T-helper 1 cell (primary cell): ENCODE measurements at regions not wholly inside any gene's neighbourhood (a gene's known extent, or its start where the extent isn't known, plus 50 kb on each side); places are given as distances from the start of the nearest gene placed in this dataset.
"Not testable (repeated sequence)": the region's sequence is repeated elsewhere in the genome, so short reads cannot be mapped to it uniquely, and the experiment has no call there.

ENCODE experiments used
- DNase-seq, 5 donors: peaks; one replicate each; pipeline ENCODE4 v3.0.0-alpha.2; 2012 to 2020

GRCh38 chr5:109630093-109630492, 59.6 kb upstream of the MAN2A1 start:
- DNase-seq = no peak

- DNase-seq = no peak
Observed at GRCh38 chr5:109628591-109628990, 61.1 kb upstream of the MAN2A1 start.

- DNase-seq = not testable (repeated sequence)
Observed at GRCh38 chr5:109621266-109621665, 68.5 kb upstream of the MAN2A1 start.

- no peak for DNase-seq
Observed at GRCh38 chr5:109620651-109621050, 69.1 kb upstream of the MAN2A1 start.

- DNase-seq = no peak
Observed at GRCh38 chr5:109619606-109620005, 70.1 kb upstream of the MAN2A1 start.

- DNase-seq = no peak
Observed at GRCh38 chr5:109619021-109619460, 70.7 kb upstream of the MAN2A1 start.

GRCh38 chr5:109614981-109615380, 74.7 kb upstream of the MAN2A1 start:
- DNase-seq = no peak

- no peak for DNase-seq
Observed at GRCh38 chr5:109614301-109614700, 75.4 kb upstream of the MAN2A1 start.

GRCh38 chr5:109612278-109612905, 77.3 kb upstream of the MAN2A1 start:
- DNase-seq = no peak

- DNase-seq = no peak
Observed at GRCh38 chr5:109611505-109611904, 78.2 kb upstream of the MAN2A1 start.

- no peak for DNase-seq
Observed at GRCh38 chr5:109611061-109611460, 78.7 kb upstream of the MAN2A1 start.

- no peak for DNase-seq
Observed at GRCh38 chr5:109610581-109610980, 79.1 kb upstream of the MAN2A1 start.

GRCh38 chr5:109605207-109605730, 84.5 kb upstream of the MAN2A1 start:
- DNase-seq = no peak

- no peak for DNase-seq
Observed at GRCh38 chr5:109604758-109605157, 85.0 kb upstream of the MAN2A1 start.

GRCh38 chr5:109601736-109602135, 88.0 kb upstream of the MAN2A1 start:
- no peak for DNase-seq

- no peak for DNase-seq
Observed at GRCh38 chr5:109597893-109598292, 91.8 kb upstream of the MAN2A1 start.

- no peak for DNase-seq
Observed at GRCh38 chr5:109594217-109594616, 95.5 kb upstream of the MAN2A1 start.

- DNase-seq = no peak
Observed at GRCh38 chr5:109590799-109591198, 98.9 kb upstream of the MAN2A1 start.

- DNase-seq = peak in 1 of 5 donors; percentile 2
Observed at GRCh38 chr5:109589986-109590385, 99.7 kb upstream of the MAN2A1 start.

GRCh38 chr5:109589239-109589638, 100.5 kb upstream of the MAN2A1 start:
- DNase-seq = no peak

GRCh38 chr5:109588281-109589035, 101.3 kb upstream of the MAN2A1 start:
- no peak for DNase-seq

GRCh38 chr5:109584986-109585599, 104.6 kb upstream of the MAN2A1 start:
- DNase-seq = no peak

- DNase-seq = no peak
Observed at GRCh38 chr5:109580225-109580624, 109.5 kb upstream of the MAN2A1 start.

GRCh38 chr5:109575506-109575905, 114.2 kb upstream of the MAN2A1 start:
- DNase-seq = no peak
